HEK293T (cell line): ENCODE measurements at regions not wholly inside any gene's neighbourhood (a gene's known extent, or its start where the extent isn't known, plus 50 kb on each side); places are given as distances from the start of the nearest gene placed in this dataset.

ENCODE experiments used
- ARNT ChIP-seq: fragments of 450-650 bp; IDR thresholded peaks from 2 replicates; pipeline ENCODE4 v1.6.1; 2017; ENCODE audit warnings: mild to moderate bottlenecking
- BHLHE40 ChIP-seq: fragments of 450-650 bp; IDR thresholded peaks from 2 replicates; pipeline ENCODE4 v1.6.1; 2016; ENCODE audit warnings: mild to moderate bottlenecking, moderate library complexity, borderline replicate concordance
- ELF4 ChIP-seq: fragments of 450-650 bp; IDR thresholded peaks from 2 replicates; pipeline ENCODE4 v1.6.1; 2017; ENCODE audit warnings: antibody characterized with exemption
- FOXK2 ChIP-seq: fragments of 450-650 bp; IDR thresholded peaks from 2 replicates; pipeline ENCODE4 v1.6.1; 2016; ENCODE audit warnings: mild to moderate bottlenecking
- HDGF ChIP-seq: fragments of 450-650 bp; IDR thresholded peaks from 2 replicates; pipeline ENCODE4 v1.6.1; 2017; ENCODE audit warnings: antibody characterized with exemption, borderline replicate concordance
- LEF1 ChIP-seq: fragments of 450-650 bp; IDR thresholded peaks from 2 replicates; pipeline ENCODE4 v1.6.1; 2017; ENCODE audit warnings: mild to moderate bottlenecking, borderline replicate concordance
- SP1 ChIP-seq: fragments of 450-650 bp; IDR thresholded peaks from 2 replicates; pipeline ENCODE4 v1.6.1; 2017
- SUZ12 ChIP-seq: fragments of 450-650 bp; IDR thresholded peaks from 2 replicates; pipeline ENCODE4 v1.6.1; 2016; ENCODE audit warnings: mild to moderate bottlenecking
- ZNF384 ChIP-seq: fragments of 450-650 bp; IDR thresholded peaks from 2 replicates; pipeline ENCODE4 v1.6.1; 2016

- no peak for TF ChIP-seq FOXK2
- TF ChIP-seq SUZ12 = no peak
- no peak for TF ChIP-seq HDGF
- TF ChIP-seq SP1 = no peak
- TF ChIP-seq BHLHE40 = no peak
- TF ChIP-seq ARNT = no peak
- no peak for TF ChIP-seq ELF4
- no peak for TF ChIP-seq LEF1
- no peak for TF ChIP-seq ZNF384
These were observed 59.2 kb upstream of the ADAMTS2 start for GRCh38 chr5:179404321-179405053.
